ENCODE measurements at regions not wholly inside any gene's neighbourhood (a gene's known extent, or its start where the extent isn't known, plus 50 kb on each side); places are given as distances from the start of the nearest gene placed in this dataset.
A peak's percentile ranks its signal among the peaks of the same experiment; 100 is the strongest.

GRCh38 chr5:61274511-61274911 lies 57.5 kb upstream of the ZSWIM6 start:
- no peak overlapping the region for H3K27ac ChIP-seq
- H3K9me3 ChIP-seq (replicated peaks): no peaks in the 10 kb centered on the region
- H3K36me3 ChIP-seq: no peaks in the 10 kb centered on the region
- no peak for DNase-seq
- no peaks in the 10 kb centered on the region for H3K27me3 ChIP-seq
- no peak overlapping the region for H3K4me3 ChIP-seq
- H3K4me1 ChIP-seq: peaks cover 3% of the 10 kb centered on the region; the same call in 1 of the 2 replicates

GRCh38 chr5:61275841-61276240 lies 56.2 kb upstream of the ZSWIM6 start:
- H3K27me3 ChIP-seq: no peaks in the 10 kb centered on the region
- no peak overlapping the region for H3K27ac ChIP-seq
- peaks cover 14% of the 10 kb centered on the region for H3K4me1 ChIP-seq
- H3K9me3 ChIP-seq (replicated peaks): no peaks in the 10 kb centered on the region
- no peaks in the 10 kb centered on the region for H3K36me3 ChIP-seq
- no peak for DNase-seq
- no peak overlapping the region for H3K4me3 ChIP-seq

- Histone ChIP-seq H3K9me3 (replicated peaks) (no peaks in the 10 kb centered on the region), H3K36me3 (no peaks in the 10 kb centered on the region), H3K27me3 (no peaks in the 10 kb centered on the region), H3K4me3 (no peak overlapping the region), H3K4me1 (peaks cover 21% of the 10 kb centered on the region), H3K27ac (no peak overlapping the region)
- DNase-seq: peak in 1 of 2 experiments; percentile 29
Measured at GRCh38 chr5:61277190-61277589, 54.9 kb upstream of the ZSWIM6 start.

- no peak for DNase-seq
- H3K27ac ChIP-seq: no peak overlapping the region
- H3K4me3 ChIP-seq: no peak overlapping the region
- peaks cover 19% of the 10 kb centered on the region for H3K4me1 ChIP-seq
- no peaks in the 10 kb centered on the region for H3K9me3 ChIP-seq (replicated peaks)
- H3K27me3 ChIP-seq: no peaks in the 10 kb centered on the region
- H3K36me3 ChIP-seq: no peaks in the 10 kb centered on the region
Measured at GRCh38 chr5:61277781-61278180, 54.3 kb upstream of the ZSWIM6 start.

GRCh38 chr5:61279725-61280124 lies 52.3 kb upstream of the ZSWIM6 start:
- Histone ChIP-seq H3K4me1 (peaks cover 18% of the 10 kb centered on the region), H3K27me3 (no peaks in the 10 kb centered on the region), H3K36me3 (no peaks in the 10 kb centered on the region), H3K4me3 (no peak overlapping the region), H3K9me3 (replicated peaks) (no peaks in the 10 kb centered on the region), H3K27ac (no peak overlapping the region)
- no peak for DNase-seq

GRCh38 chr5:61280205-61280604 lies 51.9 kb upstream of the ZSWIM6 start:
- DNase-seq: peak; percentile 33 to 58
- Histone ChIP-seq H3K36me3 (no peaks in the 10 kb centered on the region), H3K27me3 (no peaks in the 10 kb centered on the region), H3K9me3 (replicated peaks) (no peaks in the 10 kb centered on the region), H3K4me3 (no peak overlapping the region), H3K4me1 (peaks cover 18% of the 10 kb centered on the region), H3K27ac (no peak overlapping the region)

GRCh38 chr5:61280761-61281427 lies 51.2 kb upstream of the ZSWIM6 start:
- no peaks in the 10 kb centered on the region for H3K27me3 ChIP-seq
- H3K27ac ChIP-seq: no peak overlapping the region
- DNase-seq: peak in 1 of 2 experiments; percentile 25
- H3K36me3 ChIP-seq: no peaks in the 10 kb centered on the region
- peaks cover 18% of the 10 kb centered on the region for H3K4me1 ChIP-seq
- no peaks in the 10 kb centered on the region for H3K9me3 ChIP-seq (replicated peaks)
- H3K4me3 ChIP-seq: no peak overlapping the region

GRCh38 chr5:61281686-61282085 lies 50.4 kb upstream of the ZSWIM6 start:
- H3K27ac ChIP-seq: no peak overlapping the region
- H3K4me1 ChIP-seq: peaks cover 18% of the 10 kb centered on the region
- DNase-seq: no peak
- H3K36me3 ChIP-seq: no peaks in the 10 kb centered on the region
- H3K9me3 ChIP-seq (replicated peaks): no peaks in the 10 kb centered on the region
- H3K4me3 ChIP-seq: no peak overlapping the region
- H3K27me3 ChIP-seq: no peaks in the 10 kb centered on the region

Data from SJCRH30 (cell line).